ENCODE measurements at regions not wholly inside any gene's neighbourhood (a gene's known extent, or its start where the extent isn't known, plus 50 kb on each side); places are given as distances from the start of the nearest gene placed in this dataset.

DNA sequence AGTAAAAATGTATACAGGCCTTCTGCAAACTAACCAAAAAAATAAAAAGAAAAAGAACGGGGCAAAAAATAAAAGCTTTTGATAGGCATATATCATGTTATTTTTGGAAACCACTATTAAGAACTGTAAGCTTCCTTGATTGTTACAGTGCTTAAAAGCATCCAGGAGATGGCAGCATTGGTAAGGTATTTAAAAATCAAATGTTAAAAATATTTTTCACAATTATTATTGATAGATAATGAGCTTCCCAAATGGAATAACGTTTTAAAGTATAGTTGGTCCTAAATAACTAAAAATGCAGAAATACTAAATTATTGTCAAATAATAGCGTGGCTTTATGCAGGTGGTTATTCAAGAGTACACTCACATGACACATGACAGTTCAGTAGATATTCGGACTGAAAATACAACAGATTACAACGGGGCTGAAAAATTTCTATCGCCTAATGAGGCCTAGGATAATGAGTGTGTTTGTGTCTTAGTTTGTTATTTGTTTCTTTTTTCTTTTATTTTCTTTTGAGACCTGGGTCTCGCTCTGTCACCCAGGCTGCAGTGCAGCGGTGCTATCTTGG, 127.2 kb upstream of the ATF7IP start:
- no peak for TF ChIP-seq POLR2A (IDR thresholded peaks at IDR 0.05)
- TF ChIP-seq, protein P1, sequence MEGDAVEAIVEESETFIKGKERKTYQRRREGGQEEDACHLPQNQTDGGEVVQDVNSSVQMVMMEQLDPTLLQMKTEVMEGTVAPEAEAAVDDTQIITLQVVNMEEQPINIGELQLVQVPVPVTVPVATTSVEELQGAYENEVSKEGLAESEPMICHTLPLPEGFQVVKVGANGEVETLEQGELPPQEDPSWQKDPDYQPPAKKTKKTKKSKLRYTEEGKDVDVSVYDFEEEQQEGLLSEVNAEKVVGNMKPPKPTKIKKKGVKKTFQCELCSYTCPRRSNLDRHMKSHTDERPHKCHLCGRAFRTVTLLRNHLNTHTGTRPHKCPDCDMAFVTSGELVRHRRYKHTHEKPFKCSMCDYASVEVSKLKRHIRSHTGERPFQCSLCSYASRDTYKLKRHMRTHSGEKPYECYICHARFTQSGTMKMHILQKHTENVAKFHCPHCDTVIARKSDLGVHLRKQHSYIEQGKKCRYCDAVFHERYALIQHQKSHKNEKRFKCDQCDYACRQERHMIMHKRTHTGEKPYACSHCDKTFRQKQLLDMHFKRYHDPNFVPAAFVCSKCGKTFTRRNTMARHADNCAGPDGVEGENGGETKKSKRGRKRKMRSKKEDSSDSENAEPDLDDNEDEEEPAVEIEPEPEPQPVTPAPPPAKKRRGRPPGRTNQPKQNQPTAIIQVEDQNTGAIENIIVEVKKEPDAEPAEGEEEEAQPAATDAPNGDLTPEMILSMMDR (IDR thresholded peaks at IDR 0.05) = peak; percentile 29 to 78 (median 70)

Data from Peyer's patch (tissue), 4 donors.